SK-N-SH (cell line): ENCODE measurements at regions not wholly inside any gene's neighbourhood (a gene's known extent, or its start where the extent isn't known, plus 50 kb on each side); places are given as distances from the start of the nearest gene placed in this dataset.

Source experiments
- CTCF ChIP-seq: fragments of 200-600 bp; sonication (generic); IDR thresholded peaks from 2 replicates; pipeline ENCODE4 v1.6.1; 2017; ENCODE audit warnings: antibody characterized with exemption, mild to moderate bottlenecking, moderate library complexity
- EP300 ChIP-seq, 2 experiments: IDR thresholded peaks; 2 replicates each; pipeline versions ENCODE4 v1.4.0 to v1.6.1; 2012; ENCODE audit warnings: borderline replicate concordance in 1 of 2, low read depth in 1 of 2, low read length in 1 of 2
- EZH2phosphoT487 ChIP-seq: fragments of 200-600 bp; sonication (generic); IDR thresholded peaks from 2 replicates; pipeline ENCODE4 v1.6.1; 2017; ENCODE audit warnings: low read depth, mixed run types, mild to moderate bottlenecking, antibody characterized with exemption, moderate library complexity, borderline replicate concordance
- GABPA ChIP-seq: IDR thresholded peaks from 2 replicates; pipeline ENCODE4 v1.4.0; 2012; ENCODE audit warnings: low read depth, mild to moderate bottlenecking
- NFIC ChIP-seq: IDR thresholded peaks from 2 replicates; pipeline ENCODE4 v1.4.0; 2012; ENCODE audit warnings: borderline replicate concordance
- POLR2AphosphoS5 ChIP-seq: IDR thresholded peaks from 2 replicates; pipeline ENCODE4 v1.6.1; 2012; ENCODE audit warnings: low read depth, low read length
- TAF1 ChIP-seq: IDR thresholded peaks from 2 replicates; pipeline ENCODE4 v1.6.1; 2012; ENCODE audit warnings: low read depth, mild to moderate bottlenecking, low read length, moderate library complexity, borderline replicate concordance
- TEAD4 ChIP-seq: IDR thresholded peaks from 2 replicates; pipeline ENCODE4 v1.4.0; 2012; ENCODE audit warnings: mild to moderate bottlenecking, borderline replicate concordance; ENCODE audit not compliant: insufficient read depth

- no peak for TF ChIP-seq EZH2phosphoT487
- no peak for TF ChIP-seq POLR2AphosphoS5
- no peak for TF ChIP-seq CTCF
- TF ChIP-seq TEAD4 = no peak
- no peak for TF ChIP-seq TAF1
- TF ChIP-seq EP300 (IDR thresholded peaks at IDR 0.05; ENCODE audit: borderline replicate concordance in 1 of 2, low read depth in 1 of 2, low read length in 1 of 2) = no peak
- TF ChIP-seq NFIC = no peak
- TF ChIP-seq GABPA = no peak
Observed at GRCh38 chr18:78736015-78736690, 243.5 kb upstream of the SALL3 start.
